Loucy (cell line): ENCODE measurements at regions not wholly inside any gene's neighbourhood (a gene's known extent, or its start where the extent isn't known, plus 50 kb on each side); places are given as distances from the start of the nearest gene placed in this dataset.

Experiments
- EZH2phosphoT487 ChIP-seq: fragments of 200-600 bp; IDR thresholded peaks from 2 replicates; pipeline ENCODE4 v1.6.1; 2018; ENCODE audit warnings: antibody characterized with exemption, mild to moderate bottlenecking, moderate library complexity, borderline replicate concordance
- TF ChIP-seq, protein P1 (sequence below): fragments of 200-600 bp; sonication (generic); conservative IDR thresholded peaks from 2 replicates; pipeline ENCODE4 v1.5.1; 2014; ENCODE audit warnings: mild to moderate bottlenecking, antibody characterized with exemption, low read length

- TF ChIP-seq, protein P1, sequence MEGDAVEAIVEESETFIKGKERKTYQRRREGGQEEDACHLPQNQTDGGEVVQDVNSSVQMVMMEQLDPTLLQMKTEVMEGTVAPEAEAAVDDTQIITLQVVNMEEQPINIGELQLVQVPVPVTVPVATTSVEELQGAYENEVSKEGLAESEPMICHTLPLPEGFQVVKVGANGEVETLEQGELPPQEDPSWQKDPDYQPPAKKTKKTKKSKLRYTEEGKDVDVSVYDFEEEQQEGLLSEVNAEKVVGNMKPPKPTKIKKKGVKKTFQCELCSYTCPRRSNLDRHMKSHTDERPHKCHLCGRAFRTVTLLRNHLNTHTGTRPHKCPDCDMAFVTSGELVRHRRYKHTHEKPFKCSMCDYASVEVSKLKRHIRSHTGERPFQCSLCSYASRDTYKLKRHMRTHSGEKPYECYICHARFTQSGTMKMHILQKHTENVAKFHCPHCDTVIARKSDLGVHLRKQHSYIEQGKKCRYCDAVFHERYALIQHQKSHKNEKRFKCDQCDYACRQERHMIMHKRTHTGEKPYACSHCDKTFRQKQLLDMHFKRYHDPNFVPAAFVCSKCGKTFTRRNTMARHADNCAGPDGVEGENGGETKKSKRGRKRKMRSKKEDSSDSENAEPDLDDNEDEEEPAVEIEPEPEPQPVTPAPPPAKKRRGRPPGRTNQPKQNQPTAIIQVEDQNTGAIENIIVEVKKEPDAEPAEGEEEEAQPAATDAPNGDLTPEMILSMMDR: no peak
- no peak for TF ChIP-seq EZH2phosphoT487
Measured at GRCh38 chr2:217707131-217707611, 295.6 kb downstream of the TNS1 start.
